Osteoblast (primary cell): ENCODE measurements at regions not wholly inside any gene's neighbourhood (a gene's known extent, or its start where the extent isn't known, plus 50 kb on each side); places are given as distances from the start of the nearest gene placed in this dataset.

Source experiments
- DNase-seq: peaks from one replicate; pipeline ENCODE4 v3.0.0; 2011; ENCODE audit warnings: low spot score, mixed read lengths; ENCODE audit not compliant: insufficient read length; ENCODE audit errors: missing footprints
- H2AFZ ChIP-seq: 2 replicates; pipeline ENCODE4 v1.6.0; 2011; ENCODE audit warnings: mild to moderate bottlenecking, low read length
- H3K27ac ChIP-seq: 2 replicates; pipeline ENCODE4 v1.5.1; 2011; ENCODE audit warnings: mild to moderate bottlenecking, low read depth, low read length, moderate library complexity
- H3K27me3 ChIP-seq: 2 replicates; pipeline ENCODE4 v1.6.0; 2012; ENCODE audit warnings: mild to moderate bottlenecking, control low read depth, inconsistent platforms, low read length, moderate library complexity; ENCODE audit not compliant: insufficient read depth
- H3K36me3 ChIP-seq: 2 replicates; pipeline ENCODE4 v1.5.1; 2011; ENCODE audit warnings: mild to moderate bottlenecking, low read length, control low read depth, moderate library complexity; ENCODE audit not compliant: insufficient read depth
- H3K4me1 ChIP-seq: 2 replicates; pipeline ENCODE4 v1.5.1; 2011; ENCODE audit warnings: mild to moderate bottlenecking, low read length, control low read depth, moderate library complexity; ENCODE audit not compliant: insufficient read depth
- H3K4me2 ChIP-seq: 2 replicates; pipeline ENCODE4 v1.6.0; 2011; ENCODE audit warnings: mild to moderate bottlenecking, low read length; ENCODE audit not compliant: insufficient read depth
- H3K4me3 ChIP-seq: fragments of 200-600 bp; sonication (generic); 3 replicates; pipeline ENCODE4 v1.5.1; 2012; ENCODE audit warnings: mild to moderate bottlenecking, low read length, inconsistent platforms; ENCODE audit not compliant: insufficient read depth
- H3K79me2 ChIP-seq: 2 replicates; pipeline ENCODE4 v1.6.0; 2012; ENCODE audit warnings: mild to moderate bottlenecking, low read length, control low read depth, inconsistent platforms; ENCODE audit not compliant: insufficient read depth
- H3K9me3 ChIP-seq: 2 replicates; pipeline ENCODE4 v1.5.1; 2011; ENCODE audit warnings: low read depth, low read length, control low read depth
- H4K20me1 ChIP-seq: 2 replicates; pipeline ENCODE4 v1.6.0; 2012; ENCODE audit warnings: mild to moderate bottlenecking, low read length, control low read depth; ENCODE audit not compliant: insufficient read depth
- TF ChIP-seq, protein P1 (sequence below): IDR thresholded peaks from 2 replicates; pipeline ENCODE4 v1.5.1; 2011; ENCODE audit warnings: mild to moderate bottlenecking, low read depth, low read length, moderate library complexity; ENCODE audit errors: extremely low read depth

DNA sequence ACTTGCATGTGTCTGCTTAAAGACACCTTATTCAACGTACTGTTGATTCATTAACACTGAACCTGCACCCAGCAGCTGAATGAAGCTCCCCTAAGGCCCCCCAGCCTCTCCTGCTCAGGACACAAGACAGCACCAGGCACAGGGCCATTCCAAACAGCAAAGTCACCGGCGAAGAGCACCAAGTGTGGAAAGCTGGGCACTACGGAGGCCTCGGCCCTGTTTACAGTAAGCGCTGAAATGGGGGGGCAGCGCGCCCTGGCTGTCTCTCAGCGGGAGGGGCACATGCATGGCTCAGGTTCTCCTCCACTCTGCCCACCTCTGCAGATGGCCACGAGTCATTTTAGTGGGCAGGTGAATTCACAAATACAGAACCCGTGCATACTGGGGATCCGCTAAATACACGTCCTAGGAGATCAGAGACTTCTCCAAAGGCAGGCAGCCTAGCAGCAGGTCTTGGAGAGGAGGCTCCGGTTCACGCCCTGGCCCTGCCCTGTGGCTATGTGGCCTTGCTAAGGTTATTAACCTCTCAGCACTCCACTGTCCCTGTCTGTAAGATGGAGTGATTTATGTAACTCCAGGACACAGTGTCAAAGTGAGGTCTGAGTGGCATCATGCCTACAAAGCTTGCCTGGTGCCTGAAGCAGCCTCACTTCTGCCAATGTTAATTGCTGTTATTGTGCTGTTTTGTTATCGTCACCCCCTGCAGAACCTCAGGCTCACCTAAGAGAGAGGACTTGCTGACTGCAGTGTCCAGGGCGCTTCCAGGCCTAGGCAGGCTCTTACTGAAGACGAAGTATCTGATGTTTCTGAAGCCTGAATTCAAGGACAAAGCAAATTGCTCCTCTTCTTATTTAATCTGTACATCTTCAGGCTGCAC is 207.4 kb upstream of the SOX1 start:
- Histone ChIP-seq H3K79me2 (no peaks in the 10 kb centered on the region), H3K4me3 (no peak overlapping the region), H2AFZ (no peak overlapping the region), H3K27ac (no peak overlapping the region), H4K20me1 (no peaks in the 10 kb centered on the region), H3K27me3 (no peaks in the 10 kb centered on the region), H3K4me1 (no peaks in the 10 kb centered on the region), H3K4me2 (no peak overlapping the region), H3K9me3 (no peaks in the 10 kb centered on the region), H3K36me3 (no peaks in the 10 kb centered on the region)
- DNase-seq = no peak
- TF ChIP-seq, protein P1, sequence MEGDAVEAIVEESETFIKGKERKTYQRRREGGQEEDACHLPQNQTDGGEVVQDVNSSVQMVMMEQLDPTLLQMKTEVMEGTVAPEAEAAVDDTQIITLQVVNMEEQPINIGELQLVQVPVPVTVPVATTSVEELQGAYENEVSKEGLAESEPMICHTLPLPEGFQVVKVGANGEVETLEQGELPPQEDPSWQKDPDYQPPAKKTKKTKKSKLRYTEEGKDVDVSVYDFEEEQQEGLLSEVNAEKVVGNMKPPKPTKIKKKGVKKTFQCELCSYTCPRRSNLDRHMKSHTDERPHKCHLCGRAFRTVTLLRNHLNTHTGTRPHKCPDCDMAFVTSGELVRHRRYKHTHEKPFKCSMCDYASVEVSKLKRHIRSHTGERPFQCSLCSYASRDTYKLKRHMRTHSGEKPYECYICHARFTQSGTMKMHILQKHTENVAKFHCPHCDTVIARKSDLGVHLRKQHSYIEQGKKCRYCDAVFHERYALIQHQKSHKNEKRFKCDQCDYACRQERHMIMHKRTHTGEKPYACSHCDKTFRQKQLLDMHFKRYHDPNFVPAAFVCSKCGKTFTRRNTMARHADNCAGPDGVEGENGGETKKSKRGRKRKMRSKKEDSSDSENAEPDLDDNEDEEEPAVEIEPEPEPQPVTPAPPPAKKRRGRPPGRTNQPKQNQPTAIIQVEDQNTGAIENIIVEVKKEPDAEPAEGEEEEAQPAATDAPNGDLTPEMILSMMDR = no peak

GRCh38 chr13:111860231-111860552 is 206.8 kb upstream of the SOX1 start:
- H4K20me1 ChIP-seq = no peaks in the 10 kb centered on the region
- H3K36me3 ChIP-seq = no peaks in the 10 kb centered on the region
- no peak overlapping the region for H3K27ac ChIP-seq
- no peak overlapping the region for H3K4me3 ChIP-seq
- H3K4me1 ChIP-seq = no peaks in the 10 kb centered on the region
- TF ChIP-seq, protein P1 = no peak
- no peak overlapping the region for H3K4me2 ChIP-seq
- no peaks in the 10 kb centered on the region for H3K27me3 ChIP-seq
- no peak for DNase-seq
- H3K79me2 ChIP-seq = no peaks in the 10 kb centered on the region
- H3K9me3 ChIP-seq = no peaks in the 10 kb centered on the region
- H2AFZ ChIP-seq = no peak overlapping the region

- no peak overlapping the region for H3K4me2 ChIP-seq
- DNase-seq = peak; percentile 79
- no peaks in the 10 kb centered on the region for H3K36me3 ChIP-seq
- TF ChIP-seq, protein P1 = no peak
- H3K79me2 ChIP-seq = no peaks in the 10 kb centered on the region
- no peak overlapping the region for H3K27ac ChIP-seq
- no peaks in the 10 kb centered on the region for H3K4me1 ChIP-seq
- no peaks in the 10 kb centered on the region for H4K20me1 ChIP-seq
- H2AFZ ChIP-seq = no peak overlapping the region
- no peak overlapping the region for H3K4me3 ChIP-seq
- no peaks in the 10 kb centered on the region for H3K9me3 ChIP-seq
- no peaks in the 10 kb centered on the region for H3K27me3 ChIP-seq
Observed at GRCh38 chr13:111861319-111861718, 205.6 kb upstream of the SOX1 start.

DNA sequence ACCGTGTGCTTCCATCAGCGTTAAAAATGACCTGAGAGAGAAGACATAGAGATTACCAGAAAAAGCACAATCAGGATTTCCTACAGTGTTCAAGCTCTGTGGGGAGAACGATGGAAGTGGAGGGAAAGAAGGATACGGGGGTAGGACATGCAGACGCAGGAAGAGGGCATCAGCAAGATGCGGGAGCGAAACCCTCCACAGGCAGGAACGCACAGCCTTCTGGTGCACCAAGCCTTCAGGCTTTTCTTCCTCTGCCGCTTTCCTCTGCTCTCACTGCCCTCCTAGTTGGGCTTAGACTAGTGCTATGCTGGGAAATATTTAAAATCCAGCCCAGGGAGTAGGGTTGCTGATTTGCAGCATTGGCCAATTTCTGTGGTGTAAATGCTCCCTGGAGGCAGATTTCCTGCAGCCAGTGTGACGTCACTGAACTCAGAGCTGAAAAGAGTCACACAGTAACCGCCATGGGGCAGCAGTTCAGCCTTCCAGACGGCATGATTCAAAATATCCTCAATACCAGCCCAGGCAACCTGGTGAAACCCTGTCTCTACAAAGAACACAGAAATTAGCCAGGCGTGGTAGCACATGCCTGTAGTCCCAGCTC is 205.1 kb upstream of the SOX1 start:
- H3K4me1 ChIP-seq = no peaks in the 10 kb centered on the region
- H3K9me3 ChIP-seq = no peaks in the 10 kb centered on the region
- H3K4me3 ChIP-seq = no peak overlapping the region
- no peaks in the 10 kb centered on the region for H3K27me3 ChIP-seq
- no peaks in the 10 kb centered on the region for H3K36me3 ChIP-seq
- no peak overlapping the region for H3K4me2 ChIP-seq
- H2AFZ ChIP-seq = no peak overlapping the region
- H4K20me1 ChIP-seq = no peaks in the 10 kb centered on the region
- no peaks in the 10 kb centered on the region for H3K79me2 ChIP-seq
- TF ChIP-seq, protein P1 = no peak
- no peak overlapping the region for H3K27ac ChIP-seq
- no peak for DNase-seq
